ENCODE measurements at regions not wholly inside any gene's neighbourhood (a gene's known extent, or its start where the extent isn't known, plus 50 kb on each side); places are given as distances from the start of the nearest gene placed in this dataset.

GRCh38 chr6:43915986-43916923 is 146.2 kb downstream of the VEGFA start (continued):
- peak; percentile 71 for TF ChIP-seq CXXC5 (CRISPR knock-in tag; IDR thresholded peaks at IDR 0.05)
- TF ChIP-seq ZNF609 (CRISPR knock-in tag; IDR thresholded peaks at IDR 0.05; ENCODE audit: borderline replicate concordance): no peak
- TF ChIP-seq KAT2B (IDR thresholded peaks at IDR 0.05; ENCODE audit: low read depth, low read length): no peak
- TF ChIP-seq TRIM25 (IDR thresholded peaks at IDR 0.05; ENCODE audit: borderline replicate concordance): no peak
- peak; percentile 53; the same call in 1 of the 2 replicates for TF ChIP-seq MEF2D (tag; conservative IDR thresholded peaks at IDR 0.05; ENCODE audit: low read depth)
- no peak for TF ChIP-seq CBX2 (IDR thresholded peaks at IDR 0.05; ENCODE audit: insufficient read depth, low read length, poor library complexity, severe bottlenecking)
- no peak for TF ChIP-seq ZBTB8A (IDR thresholded peaks at IDR 0.05; ENCODE audit: partially characterized antibody)
- no peak for TF ChIP-seq ZBTB26 (CRISPR knock-in tag; IDR thresholded peaks at IDR 0.05)
- no peak; the same call in 1 of the 2 replicates for TF ChIP-seq MYC (IDR thresholded peaks at IDR 0.05; ENCODE audit: low read depth, low read length)
- TF ChIP-seq MYC (CRISPR knock-in tag; IDR thresholded peaks at IDR 0.05; ENCODE audit: borderline replicate concordance, low read depth): peak; percentile 67
- TF ChIP-seq HDAC1 (IDR thresholded peaks at IDR 0.05): no peak
- peak; percentile 90 for TF ChIP-seq L3MBTL2 (IDR thresholded peaks at IDR 0.05)
- TF ChIP-seq ZNF384 (IDR thresholded peaks at IDR 0.05; ENCODE audit: low read depth, low read length): no peak
- no peak for TF ChIP-seq MEF2A (IDR thresholded peaks at IDR 0.05; ENCODE audit: control insufficient read depth, low read depth, low read length)
- TF ChIP-seq CHD4 (IDR thresholded peaks at IDR 0.05; ENCODE audit: insufficient read depth, insufficient replicate concordance, low read depth, low read length, poor library complexity, severe bottlenecking): no peak
- 0 out of 4 replicates have a peak, but pooled peaks of 1 of the 2 experiments have one; percentile 6 for TF ChIP-seq RCOR1 (IDR thresholded peaks at IDR 0.05; ENCODE audit: borderline replicate concordance in 1 of 2, low read depth in 2 of 2, low read length in 2 of 2)
- TF ChIP-seq ZNF41 (CRISPR knock-in tag; conservative IDR thresholded peaks at IDR 0.05): 0 out of 2 replicates have a peak, but pooled peaks have one; percentile 7
- TF ChIP-seq MXI1 (IDR thresholded peaks at IDR 0.05; ENCODE audit: low read depth, low read length): no peak
- TF ChIP-seq ZNF24 (IDR thresholded peaks at IDR 0.05): no peak

Measured in K562 (cell line).